ENCODE measurements at regions not wholly inside any gene's neighbourhood (a gene's known extent, or its start where the extent isn't known, plus 50 kb on each side); places are given as distances from the start of the nearest gene placed in this dataset.

DNA sequence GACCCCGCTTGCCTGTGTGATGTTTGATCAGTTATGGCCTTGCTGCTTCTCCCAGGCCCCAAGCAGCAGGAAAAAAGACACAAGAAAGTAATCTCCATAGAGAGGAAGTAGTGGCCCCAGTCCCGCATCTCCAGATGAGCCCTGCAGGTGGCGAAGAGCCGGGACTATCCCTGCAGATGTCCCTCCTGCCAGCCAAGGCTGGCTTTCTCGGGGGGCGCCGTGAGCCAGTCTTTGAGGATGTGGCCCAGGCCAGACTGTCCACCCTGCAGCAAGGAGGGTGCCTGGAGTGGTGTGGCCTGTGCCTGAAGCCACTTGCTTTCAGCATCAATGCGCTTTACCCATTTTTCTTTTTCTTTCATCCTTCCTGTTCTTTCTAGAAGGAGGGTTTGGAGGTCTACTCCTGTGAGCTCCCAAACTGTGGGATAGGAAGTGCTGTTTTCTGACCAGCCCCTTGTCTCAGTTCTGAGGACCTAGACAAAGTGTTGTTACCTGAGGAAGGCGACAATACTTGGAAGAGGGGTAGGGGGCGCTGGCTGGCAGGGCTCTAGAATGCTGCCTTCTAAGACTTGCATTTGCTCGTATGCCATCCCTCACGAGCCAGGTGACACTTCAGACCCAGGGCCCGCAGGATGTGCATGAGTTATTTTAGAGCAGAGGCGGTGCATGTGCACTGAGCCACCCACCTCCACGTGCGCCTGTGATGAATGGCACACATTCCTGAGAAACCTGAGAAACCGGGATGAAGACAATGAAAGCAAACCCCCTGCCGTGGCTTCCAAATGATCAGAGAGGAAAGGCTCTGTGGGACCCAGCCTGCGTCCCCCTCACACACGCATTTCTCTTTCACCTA, 255.8 kb downstream of the FBXO15 start:
- DNase-seq (ENCODE audit: low read depth, low spot score) (no peak), ATAC-seq (no peak)
- Histone ChIP-seq H3K9me3 (ENCODE audit: control insufficient read depth in 1 of 2, insufficient read depth in 1 of 2, low read depth in 1 of 2, low read length in 2 of 2) (peaks cover 0 to 9% of the 10 kb centered on the region in 2 experiments; a peak in 1 of 4 replicates), H2AFZ (ENCODE audit: low read depth, low read length, poor library complexity, severe bottlenecking) (no peak overlapping the region), H3K79me2 (ENCODE audit: insufficient read depth, low read length) (no peaks in the 10 kb centered on the region), H3K4me2 (ENCODE audit: low read length) (no peak overlapping the region), H3K36me3 (ENCODE audit: control insufficient read depth in 1 of 2, insufficient read depth in 2 of 2, low read length in 2 of 2) (no peaks in the 10 kb centered on the region), H4K20me1 (ENCODE audit: insufficient read depth) (no peaks in the 10 kb centered on the region), H3K9me2 (ENCODE audit: insufficient read depth) (no peaks in the 10 kb centered on the region), H3K27me3 (ENCODE audit: insufficient read depth, low read length) (no peaks in the 10 kb centered on the region), H3K4me1 (ENCODE audit: control insufficient read depth in 1 of 2, insufficient read depth in 2 of 2, low read length in 2 of 2) (no peaks in the 10 kb centered on the region), H3K27ac (ENCODE audit: low read depth, low read length) (no peak overlapping the region), H3K9ac (ENCODE audit: low read length) (no peak overlapping the region), H3K4me3 (replicated peaks in 1 of 2; ENCODE audit: low read depth in 1 of 2, low read length in 2 of 2) (no peak overlapping the region)
- TF ChIP-seq JUND (IDR thresholded peaks at IDR 0.05) (no peak), ELF1 (IDR thresholded peaks at IDR 0.05; ENCODE audit: borderline replicate concordance, low read depth) (no peak), TCF7L2 (IDR thresholded peaks at IDR 0.05; ENCODE audit: borderline replicate concordance, extremely low read depth, insufficient read depth, insufficient read length) (no peak), ZNF274 (IDR thresholded peaks at IDR 0.05; ENCODE audit: low read depth, low read length) (no peak), CBX3 (IDR thresholded peaks at IDR 0.05; ENCODE audit: low read depth) (no peak), ZFX (IDR thresholded peaks at IDR 0.05) (no peak), POLR2A (IDR thresholded peaks at IDR 0.05; ENCODE audit: borderline replicate concordance, extremely low read depth, insufficient read depth, insufficient read length) (no peak), CEBPB (IDR thresholded peaks at IDR 0.05; ENCODE audit: low read depth) (no peak), EZH2 (IDR thresholded peaks at IDR 0.05) (no peak), SIN3A (IDR thresholded peaks at IDR 0.05; ENCODE audit: low read depth) (no peak)
- TF ChIP-seq, protein P1, sequence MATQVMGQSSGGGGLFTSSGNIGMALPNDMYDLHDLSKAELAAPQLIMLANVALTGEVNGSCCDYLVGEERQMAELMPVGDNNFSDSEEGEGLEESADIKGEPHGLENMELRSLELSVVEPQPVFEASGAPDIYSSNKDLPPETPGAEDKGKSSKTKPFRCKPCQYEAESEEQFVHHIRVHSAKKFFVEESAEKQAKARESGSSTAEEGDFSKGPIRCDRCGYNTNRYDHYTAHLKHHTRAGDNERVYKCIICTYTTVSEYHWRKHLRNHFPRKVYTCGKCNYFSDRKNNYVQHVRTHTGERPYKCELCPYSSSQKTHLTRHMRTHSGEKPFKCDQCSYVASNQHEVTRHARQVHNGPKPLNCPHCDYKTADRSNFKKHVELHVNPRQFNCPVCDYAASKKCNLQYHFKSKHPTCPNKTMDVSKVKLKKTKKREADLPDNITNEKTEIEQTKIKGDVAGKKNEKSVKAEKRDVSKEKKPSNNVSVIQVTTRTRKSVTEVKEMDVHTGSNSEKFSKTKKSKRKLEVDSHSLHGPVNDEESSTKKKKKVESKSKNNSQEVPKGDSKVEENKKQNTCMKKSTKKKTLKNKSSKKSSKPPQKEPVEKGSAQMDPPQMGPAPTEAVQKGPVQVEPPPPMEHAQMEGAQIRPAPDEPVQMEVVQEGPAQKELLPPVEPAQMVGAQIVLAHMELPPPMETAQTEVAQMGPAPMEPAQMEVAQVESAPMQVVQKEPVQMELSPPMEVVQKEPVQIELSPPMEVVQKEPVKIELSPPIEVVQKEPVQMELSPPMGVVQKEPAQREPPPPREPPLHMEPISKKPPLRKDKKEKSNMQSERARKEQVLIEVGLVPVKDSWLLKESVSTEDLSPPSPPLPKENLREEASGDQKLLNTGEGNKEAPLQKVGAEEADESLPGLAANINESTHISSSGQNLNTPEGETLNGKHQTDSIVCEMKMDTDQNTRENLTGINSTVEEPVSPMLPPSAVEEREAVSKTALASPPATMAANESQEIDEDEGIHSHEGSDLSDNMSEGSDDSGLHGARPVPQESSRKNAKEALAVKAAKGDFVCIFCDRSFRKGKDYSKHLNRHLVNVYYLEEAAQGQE (IDR thresholded peaks at IDR 0.05; ENCODE audit: low read depth), result no peak
- TF ChIP-seq, protein P2, sequence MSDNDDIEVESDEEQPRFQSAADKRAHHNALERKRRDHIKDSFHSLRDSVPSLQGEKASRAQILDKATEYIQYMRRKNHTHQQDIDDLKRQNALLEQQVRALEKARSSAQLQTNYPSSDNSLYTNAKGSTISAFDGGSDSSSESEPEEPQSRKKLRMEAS (IDR thresholded peaks at IDR 0.05), result no peak
- TF ChIP-seq, protein P3, sequence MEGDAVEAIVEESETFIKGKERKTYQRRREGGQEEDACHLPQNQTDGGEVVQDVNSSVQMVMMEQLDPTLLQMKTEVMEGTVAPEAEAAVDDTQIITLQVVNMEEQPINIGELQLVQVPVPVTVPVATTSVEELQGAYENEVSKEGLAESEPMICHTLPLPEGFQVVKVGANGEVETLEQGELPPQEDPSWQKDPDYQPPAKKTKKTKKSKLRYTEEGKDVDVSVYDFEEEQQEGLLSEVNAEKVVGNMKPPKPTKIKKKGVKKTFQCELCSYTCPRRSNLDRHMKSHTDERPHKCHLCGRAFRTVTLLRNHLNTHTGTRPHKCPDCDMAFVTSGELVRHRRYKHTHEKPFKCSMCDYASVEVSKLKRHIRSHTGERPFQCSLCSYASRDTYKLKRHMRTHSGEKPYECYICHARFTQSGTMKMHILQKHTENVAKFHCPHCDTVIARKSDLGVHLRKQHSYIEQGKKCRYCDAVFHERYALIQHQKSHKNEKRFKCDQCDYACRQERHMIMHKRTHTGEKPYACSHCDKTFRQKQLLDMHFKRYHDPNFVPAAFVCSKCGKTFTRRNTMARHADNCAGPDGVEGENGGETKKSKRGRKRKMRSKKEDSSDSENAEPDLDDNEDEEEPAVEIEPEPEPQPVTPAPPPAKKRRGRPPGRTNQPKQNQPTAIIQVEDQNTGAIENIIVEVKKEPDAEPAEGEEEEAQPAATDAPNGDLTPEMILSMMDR (IDR thresholded peaks at IDR 0.05 in 2 of 3, conservative IDR thresholded peaks at IDR 0.05 in 1 of 3; ENCODE audit: borderline replicate concordance in 1 of 3, insufficient read depth in 1 of 3, low read depth in 2 of 3, low read length in 2 of 3), result no peak
- ChIA-PET POLR2A (no interaction called here), RAD21 (ENCODE audit: low non-redundant PET in 1 of 2, low total read pairs in 2 of 2, uncharacterized antibody in 2 of 2, unreplicated experiment in 2 of 2) (no interaction called here), CTCF (no interaction called here)
- no TSS peak for BruUV-seq (replicated peaks)
- intact Hi-C loops (cut with micrococcal nuclease), result no loop called here
